SKM-1 treated with dmso at 0.1 percent for 144 hours (cell line): ENCODE measurements at regions not wholly inside any gene's neighbourhood (a gene's known extent, or its start where the extent isn't known, plus 50 kb on each side); places are given as distances from the start of the nearest gene placed in this dataset.
"Not testable (repeated sequence)": the region's sequence is repeated elsewhere in the genome, so short reads cannot be mapped to it uniquely, and the experiment has no call there.

Experiments used
- DNase-seq: peaks from one replicate; lab custom pipeline; 2025; ENCODE audit not compliant: unreplicated experiment; lab: John Stamatoyannopoulos, UW

- not testable (repeated sequence) for DNase-seq
These were observed 172.2 kb upstream of the KCTD7 start for GRCh38 chr7:66456431-66456830.

DNA sequence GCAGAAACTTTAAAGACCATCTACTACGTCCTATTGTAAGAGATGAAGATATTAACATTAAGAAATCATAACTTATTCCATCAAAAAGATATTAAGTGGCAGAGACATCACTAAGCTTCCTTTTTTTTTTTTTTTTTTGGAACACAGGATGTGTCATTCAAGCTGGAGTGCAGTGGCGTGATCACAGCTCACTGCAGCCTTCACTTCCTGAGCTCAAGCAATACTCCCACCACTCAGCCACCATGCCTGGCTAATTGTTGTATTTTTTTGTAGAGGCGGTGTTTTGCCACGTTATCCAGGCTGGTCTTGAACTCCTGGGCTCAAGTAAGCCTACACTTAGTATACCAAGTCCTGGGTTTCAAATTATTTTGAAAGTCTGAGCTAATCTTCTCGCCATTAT, 169.7 kb upstream of the KCTD7 start:
- DNase-seq, result not testable (repeated sequence)

- DNase-seq, result not testable (repeated sequence)
These were observed 168.8 kb upstream of the KCTD7 start for GRCh38 chr7:66459783-66460413.

GRCh38 chr7:66460921-66461361, 167.7 kb upstream of the KCTD7 start:
- no peak for DNase-seq

- not testable (repeated sequence) for DNase-seq
These were observed 167.3 kb upstream of the KCTD7 start for GRCh38 chr7:66461397-66461796.

- DNase-seq, result not testable (repeated sequence)
These were observed 165.8 kb upstream of the KCTD7 start for GRCh38 chr7:66462831-66463230.

- no peak for DNase-seq
These were observed 164.6 kb upstream of the KCTD7 start for GRCh38 chr7:66464059-66464458.

DNA sequence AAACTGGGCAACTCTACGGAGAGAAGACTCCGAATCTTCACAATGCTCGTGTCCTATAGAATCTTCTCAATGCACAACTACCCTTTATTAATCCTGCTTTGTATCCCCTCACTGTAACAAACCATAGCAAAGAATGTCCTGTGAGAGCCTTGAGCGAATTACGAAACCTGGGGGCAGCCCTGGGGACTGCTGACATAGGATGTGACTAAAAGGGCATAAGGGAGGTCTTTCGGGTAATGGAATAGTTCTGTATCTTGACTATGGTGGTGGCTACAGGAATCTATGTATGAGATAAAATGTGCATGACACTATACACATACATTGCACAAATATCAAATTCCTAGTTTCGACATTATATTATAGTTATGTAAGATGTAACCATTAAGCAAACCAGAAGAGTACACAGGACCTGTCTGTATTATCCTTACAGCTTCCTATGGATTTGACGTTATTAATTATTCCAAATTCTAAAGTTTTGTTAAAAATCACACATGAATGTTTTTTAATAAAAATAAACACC, 162.5 kb upstream of the KCTD7 start:
- DNase-seq, result no peak

GRCh38 chr7:66467887-66468286, 160.8 kb upstream of the KCTD7 start:
- no peak for DNase-seq

DNA sequence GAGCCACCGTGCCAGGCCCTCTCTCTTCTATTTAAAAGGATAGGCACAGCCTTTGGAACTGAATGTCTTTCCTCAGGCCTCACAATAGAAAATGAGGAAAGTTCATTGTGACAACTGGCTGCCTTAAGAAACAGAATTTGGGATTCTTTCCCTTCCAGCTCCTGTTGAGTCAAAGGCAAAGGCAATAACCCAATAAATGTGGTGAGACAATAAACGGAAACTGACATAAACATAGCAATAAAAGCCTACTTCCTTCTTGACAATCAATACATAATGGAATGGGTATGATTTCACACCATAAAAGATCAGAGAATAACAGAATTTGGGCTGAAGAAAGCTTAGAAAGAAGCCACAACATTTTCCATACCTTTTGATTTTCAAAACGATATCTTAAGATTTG, 155.6 kb upstream of the KCTD7 start:
- DNase-seq, result not testable (repeated sequence)

DNA sequence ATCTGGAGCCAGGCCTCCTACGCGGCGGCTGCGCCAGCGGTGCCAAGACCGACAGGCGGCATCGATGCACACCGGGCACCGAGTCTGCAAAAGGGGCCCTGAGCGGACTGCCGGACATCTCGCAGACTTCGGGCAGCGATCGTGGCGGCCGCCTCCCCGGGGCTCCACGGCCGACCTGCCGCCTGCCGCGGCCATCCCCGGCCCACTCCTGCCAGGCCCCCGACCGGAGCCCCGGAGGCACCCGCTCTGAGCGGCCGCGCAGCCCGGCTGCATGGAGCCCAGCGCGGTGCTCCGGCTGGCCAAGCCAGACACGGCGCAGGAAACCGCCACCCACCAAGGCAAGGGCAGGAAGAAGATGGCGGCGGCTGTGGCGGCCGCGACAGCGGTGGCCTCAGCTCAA, 154.2 kb upstream of the KCTD7 start:
- no peak for DNase-seq

DNA sequence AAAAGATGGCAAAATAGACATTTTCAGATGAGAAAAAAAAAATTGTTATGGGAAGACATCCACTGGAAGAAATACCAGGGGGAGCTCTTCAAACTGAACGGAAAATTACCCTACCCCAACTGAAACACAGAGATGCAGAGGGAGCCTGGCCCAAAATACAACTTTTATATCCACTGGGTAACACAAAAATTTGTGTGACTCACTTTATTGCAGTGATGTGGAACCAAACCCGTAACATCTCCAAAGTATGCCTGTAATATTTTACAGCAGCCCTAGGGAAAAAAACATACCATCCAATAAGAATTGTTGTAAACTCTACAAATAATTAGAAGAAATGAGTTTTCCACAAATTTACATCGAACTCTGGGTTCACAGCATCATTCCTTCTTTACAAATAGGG, 152.6 kb upstream of the KCTD7 start:
- DNase-seq, result not testable (repeated sequence)

- not testable (repeated sequence) for DNase-seq
These were observed 150.8 kb upstream of the KCTD7 start for GRCh38 chr7:66477822-66478397.

GRCh38 chr7:66481229-66481628, 147.5 kb upstream of the KCTD7 start:
- DNase-seq, result not testable (repeated sequence)

- not testable (repeated sequence) for DNase-seq
These were observed 139.6 kb upstream of the KCTD7 start for GRCh38 chr7:66489065-66489464.

GRCh38 chr7:66489741-66490140, 138.9 kb upstream of the KCTD7 start:
- not testable (repeated sequence) for DNase-seq

DNA sequence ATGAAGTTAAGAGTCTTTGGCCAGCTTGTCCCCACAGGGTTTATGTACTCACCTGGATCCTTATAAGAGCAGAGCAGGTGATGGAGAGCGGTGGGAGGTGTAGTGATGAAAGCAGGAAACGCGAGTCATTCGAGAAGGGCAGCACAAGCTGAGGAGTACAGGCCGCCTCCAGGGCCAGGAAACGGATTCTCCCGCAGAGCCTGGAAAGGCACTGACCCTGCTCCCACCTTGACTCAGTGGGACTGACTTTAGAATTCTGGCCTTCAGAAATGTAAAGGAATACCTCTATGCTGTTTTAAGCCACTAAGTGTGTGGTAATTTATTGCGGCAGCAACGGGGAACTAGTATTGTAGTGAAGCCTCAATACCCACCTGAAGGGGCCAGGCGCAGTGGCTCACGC, 137.7 kb upstream of the KCTD7 start:
- not testable (repeated sequence) for DNase-seq

GRCh38 chr7:66492405-66492804, 136.3 kb upstream of the KCTD7 start:
- not testable (repeated sequence) for DNase-seq

- peak; percentile 93 for DNase-seq
These were observed 135.2 kb upstream of the KCTD7 start for GRCh38 chr7:66493235-66494205.

- DNase-seq, result no peak
These were observed 131.3 kb upstream of the KCTD7 start for GRCh38 chr7:66497346-66497745.

- no peak for DNase-seq
These were observed 128.6 kb upstream of the KCTD7 start for GRCh38 chr7:66500087-66500486.
